H1 (cell line): ENCODE measurements at regions not wholly inside any gene's neighbourhood (a gene's known extent, or its start where the extent isn't known, plus 50 kb on each side); places are given as distances from the start of the nearest gene placed in this dataset.

Source experiments
- CTCF ChIA-PET: fragments of 300-600 bp; sonication (Branson Sonifier 250); formaldehyde crosslinking; loops from one replicate; lab custom pipeline; 2021; ENCODE audit not compliant: partially characterized antibody; lab: Charles Lee
- POLR2A ChIA-PET: fragments of 300-600 bp; sonication (Branson Sonifier 250); formaldehyde crosslinking; loops from one replicate; lab custom pipeline; 2021; ENCODE audit warnings: inconsistent platforms; ENCODE audit not compliant: partially characterized antibody; lab: Charles Lee
- DNase-seq, 2 experiments: peaks; one replicate each; pipeline versions ENCODE4 v3.0.0 to v3.0.0-alpha.2; 2010 to 2022; ENCODE audit warnings: low spot score in 2 of 2, low read depth in 1 of 2, mixed read lengths in 1 of 2
- FAIRE-seq: peaks from 2 replicates; lab custom pipeline; 2011; peaks lifted over from hg19 to GRCh38; lab: Jason Lieb, UNC
- H2AFZ ChIP-seq: 2 replicates; pipeline ENCODE4 v1.8.1; 2012; ENCODE audit warnings: low read length, inconsistent platforms
- H2AK5ac ChIP-seq: 2 replicates; pipeline ENCODE4 v1.6.1; 2013; ENCODE audit warnings: low read depth, low read length
- H2BK120ac ChIP-seq: replicated peaks from 2 replicates; pipeline ENCODE3; 2013; ENCODE audit warnings: low read depth, low read length, inconsistent platforms
- H2BK12ac ChIP-seq: 2 replicates; pipeline ENCODE4 v1.6.1; 2013; ENCODE audit warnings: low read depth, low read length
- H2BK15ac ChIP-seq: 2 replicates; pipeline ENCODE4 v1.6.1; 2013; ENCODE audit warnings: low read length
- H2BK20ac ChIP-seq: 2 replicates; pipeline ENCODE4 v1.6.1; 2013; ENCODE audit warnings: low read length
- H2BK5ac ChIP-seq: 2 replicates; pipeline ENCODE4 v1.6.1; 2013; ENCODE audit warnings: low read depth, low read length
- H3K14ac ChIP-seq: 2 replicates; pipeline ENCODE4 v1.6.1; 2013; ENCODE audit warnings: inconsistent platforms; ENCODE audit not compliant: insufficient read length
- H3K18ac ChIP-seq: 2 replicates; pipeline ENCODE4 v1.6.1; 2013; ENCODE audit warnings: low read length; ENCODE audit errors: extremely low read depth
- H3K23ac ChIP-seq: 2 replicates; pipeline ENCODE4 v1.6.1; 2013; ENCODE audit warnings: inconsistent platforms; ENCODE audit not compliant: insufficient read length
- H3K23me2 ChIP-seq: 2 replicates; pipeline ENCODE4 v1.6.1; 2013; ENCODE audit warnings: low read depth, low read length
- H3K27ac ChIP-seq: 2 replicates; pipeline ENCODE4 v1.6.1; 2011; ENCODE audit warnings: low read depth, low read length, inconsistent platforms
- H3K27me3 ChIP-seq, 4 experiments: replicated peaks in 1 of 4; 1 replicate in 1 of 4; 2 replicates in 3 of 4; pipeline versions ENCODE4 v1.6.1 to v1.8.1; 2011 to 2013; ENCODE audit warnings: low read length in 3 of 4, mild to moderate bottlenecking in 3 of 4, inconsistent platforms in 2 of 4, mixed read lengths in 2 of 4, moderate library complexity in 1 of 4; ENCODE audit not compliant: control insufficient read depth in 3 of 4, insufficient read depth in 3 of 4; ENCODE audit errors: extremely low read depth in 1 of 4
- H3K36me3 ChIP-seq, 4 experiments: 2 replicates each; pipeline versions ENCODE4 v1.6.1 to v1.8.1; 2011 to 2013; ENCODE audit warnings: mild to moderate bottlenecking in 4 of 4, low read length in 3 of 4, moderate library complexity in 2 of 4, control low read depth in 1 of 4, inconsistent platforms in 1 of 4; ENCODE audit not compliant: insufficient read depth in 4 of 4, control insufficient read depth in 2 of 4
- H3K4ac ChIP-seq: replicated peaks from 2 replicates; pipeline ENCODE3; 2013; ENCODE audit warnings: low read length, low read depth, mixed read lengths, inconsistent platforms; ENCODE audit not compliant: insufficient read length
- H3K4me1 ChIP-seq, 4 experiments: replicated peaks in 1 of 4; 1 replicate in 1 of 4; 2 replicates in 3 of 4; pipeline versions ENCODE4 v1.6.1 to v1.8.1; 2011 to 2013; ENCODE audit warnings: low read length in 3 of 4, inconsistent platforms in 2 of 4, mixed read lengths in 1 of 4; ENCODE audit not compliant: insufficient read depth in 4 of 4, control insufficient read depth in 3 of 4
- H3K4me2 ChIP-seq, 2 experiments: 2 replicates each; pipeline versions ENCODE4 v1.6.1 to v1.8.1; 2011 to 2013; ENCODE audit warnings: low read depth in 2 of 2, low read length in 2 of 2, control low read depth in 1 of 2, inconsistent platforms in 1 of 2, mild to moderate bottlenecking in 1 of 2; ENCODE audit not compliant: insufficient read depth in 1 of 2
- H3K4me3 ChIP-seq, 4 experiments: fragments of 200-600, 300-600 bp in 1 of 4; sonication (generic), shearing (Covaris generic), sonication (Bioruptor Twin) in 1 of 4; 2 replicates each; pipeline versions ENCODE4 v1.5.1 to v1.8.1; 2011 to 2016; ENCODE audit warnings: low read length in 4 of 4, low read depth in 3 of 4, control low read depth in 2 of 4, inconsistent platforms in 2 of 4, mild to moderate bottlenecking in 2 of 4, mixed read lengths in 1 of 4, moderate library complexity in 1 of 4; ENCODE audit not compliant: insufficient read depth in 2 of 4; ENCODE audit errors: extremely low read depth in 1 of 4
- H3K56ac ChIP-seq: replicated peaks from 2 replicates; pipeline ENCODE3; 2013; ENCODE audit warnings: low read depth, mild to moderate bottlenecking, mixed read lengths, low read length, inconsistent platforms; ENCODE audit not compliant: insufficient read length
- H3K79me1 ChIP-seq: 2 replicates; pipeline ENCODE4 v1.6.1; 2013; ENCODE audit warnings: low read depth, low read length, control low read depth
- H3K79me2 ChIP-seq, 2 experiments: 2 replicates each; pipeline versions ENCODE4 v1.6.1 to v1.8.1; 2012 to 2013; ENCODE audit warnings: low read length in 2 of 2, mild to moderate bottlenecking in 2 of 2, inconsistent platforms in 1 of 2; ENCODE audit not compliant: insufficient read depth in 2 of 2, control insufficient read depth in 1 of 2
- H3K9ac ChIP-seq, 4 experiments: replicated peaks in 1 of 4; 1 replicate in 1 of 4; 2 replicates in 3 of 4; pipeline versions ENCODE4 v1.6.1 to v1.8.1; 2011 to 2013; ENCODE audit warnings: low read depth in 3 of 4, low read length in 3 of 4, control low read depth in 2 of 4, mild to moderate bottlenecking in 2 of 4, moderate library complexity in 2 of 4, inconsistent platforms in 1 of 4; ENCODE audit errors: extremely low read depth in 1 of 4
- H3K9me3 ChIP-seq, 2 experiments: 2 replicates each; pipeline versions ENCODE4 v1.6.1 to v1.8.1; 2012 to 2013; ENCODE audit warnings: mild to moderate bottlenecking in 2 of 2, moderate library complexity in 2 of 2, control low read depth in 1 of 2, inconsistent platforms in 1 of 2, low read depth in 1 of 2, low read length in 1 of 2, mixed read lengths in 1 of 2; ENCODE audit not compliant: insufficient read depth in 2 of 2
- H4K20me1 ChIP-seq, 2 experiments: replicated peaks in 1 of 2; 2 replicates each; pipeline versions ENCODE3 to v1.8.1; 2011 to 2013; ENCODE audit warnings: inconsistent platforms in 2 of 2, low read length in 2 of 2, mild to moderate bottlenecking in 1 of 2; ENCODE audit not compliant: insufficient read depth in 2 of 2, control insufficient read depth in 1 of 2
- H4K5ac ChIP-seq: 2 replicates; pipeline ENCODE4 v1.6.1; 2013; ENCODE audit warnings: low read length, low read depth, mixed read lengths, inconsistent platforms; ENCODE audit not compliant: insufficient read length
- H4K8ac ChIP-seq: 2 replicates; pipeline ENCODE4 v1.8.0; 2013; ENCODE audit warnings: mild to moderate bottlenecking, moderate library complexity, low read length, inconsistent platforms; ENCODE audit not compliant: insufficient read depth; ENCODE audit errors: extremely low read depth
- H4K91ac ChIP-seq: replicated peaks from 2 replicates; pipeline ENCODE3; 2013; ENCODE audit warnings: low read length, mixed read lengths, inconsistent platforms; ENCODE audit not compliant: insufficient read length
- BACH1 ChIP-seq: IDR thresholded peaks from 2 replicates; pipeline ENCODE4 v1.6.1; 2012; ENCODE audit warnings: low read length, improper control_type of control experiment
- CBX5 ChIP-seq: fragments of 300-800, 300-1000 bp; sonication (generic); IDR thresholded peaks from 2 replicates; pipeline ENCODE4 v1.7.1; 2016; ENCODE audit warnings: antibody characterized with exemption, low read length, low read depth
- CBX8 ChIP-seq: fragments of 300-800, 300-1000 bp; sonication (generic); IDR thresholded peaks from 2 replicates; pipeline ENCODE4 v1.7.1; 2016; ENCODE audit warnings: low read depth, low read length, borderline replicate concordance
- GABPA ChIP-seq: IDR thresholded peaks from 2 replicates; pipeline ENCODE4 v1.6.1; 2011; ENCODE audit warnings: mild to moderate bottlenecking, low read length, moderate library complexity, borderline replicate concordance; ENCODE audit not compliant: insufficient read depth
- GTF2F1 ChIP-seq: IDR thresholded peaks from 2 replicates; pipeline ENCODE4 v1.6.1; 2012; ENCODE audit warnings: low read depth, low read length, improper control_type of control experiment, borderline replicate concordance
- JUND ChIP-seq: IDR thresholded peaks from 2 replicates; pipeline ENCODE4 v1.6.1; 2011; ENCODE audit warnings: mild to moderate bottlenecking, improper control_type of control experiment, low read length
- KDM5A ChIP-seq: fragments of 200-600 bp; IDR thresholded peaks from 2 replicates; pipeline ENCODE4 v1.7.1; 2012; ENCODE audit warnings: mild to moderate bottlenecking, low read length, inconsistent platforms, mixed read lengths
- NRF1 ChIP-seq: IDR thresholded peaks from 2 replicates; pipeline ENCODE4 v1.6.1; 2011; ENCODE audit warnings: mild to moderate bottlenecking, low read depth, low read length, improper control_type of control experiment
- POLR2AphosphoS5 ChIP-seq: IDR thresholded peaks from 2 replicates; pipeline ENCODE4 v1.6.1; 2011; ENCODE audit warnings: low read depth, low read length
- RFX5 ChIP-seq: IDR thresholded peaks from 2 replicates; pipeline ENCODE4 v1.6.1; 2011; ENCODE audit warnings: low read depth, low read length, improper control_type of control experiment, borderline replicate concordance
- SP1 ChIP-seq: IDR thresholded peaks from 2 replicates; pipeline ENCODE4 v1.6.1; 2011; ENCODE audit warnings: low read depth, low read length
- TEAD4 ChIP-seq: IDR thresholded peaks from 2 replicates; pipeline ENCODE4 v1.6.1; 2012; ENCODE audit warnings: low read depth, low read length, inconsistent platforms, mixed read lengths
- WGBS, 2 experiments: shearing (Covaris generic) in 1 of 2; methylation state at CpG; one replicate each; pipeline versions ENCODE4 v1.1.6 to v1.1.7; 2013 to 2015; ENCODE audit warnings: low lambda C conversion rate in 2 of 2, mixed read lengths in 2 of 2, inconsistent platforms in 1 of 2, low coverage in 1 of 2, missing lambda C conversion rate in 1 of 2; ENCODE audit not compliant: insufficient replicate concordance in 2 of 2, insufficient coverage in 1 of 2, insufficient read length in 1 of 2; ENCODE audit errors: extremely low coverage in 1 of 2, missing lambda C conversion rate in 1 of 2; 5-methylcytosine and 5-hydroxymethylcytosine counted together
- TF ChIP-seq, protein P1 (sequence below): IDR thresholded peaks from 2 replicates; pipeline ENCODE4 v1.6.1; 2012; ENCODE audit warnings: inconsistent platforms
- TF ChIP-seq, protein P2 (sequence below): IDR thresholded peaks from 2 replicates; pipeline ENCODE4 v1.6.1; 2012; ENCODE audit warnings: low read length, inconsistent platforms

DNA sequence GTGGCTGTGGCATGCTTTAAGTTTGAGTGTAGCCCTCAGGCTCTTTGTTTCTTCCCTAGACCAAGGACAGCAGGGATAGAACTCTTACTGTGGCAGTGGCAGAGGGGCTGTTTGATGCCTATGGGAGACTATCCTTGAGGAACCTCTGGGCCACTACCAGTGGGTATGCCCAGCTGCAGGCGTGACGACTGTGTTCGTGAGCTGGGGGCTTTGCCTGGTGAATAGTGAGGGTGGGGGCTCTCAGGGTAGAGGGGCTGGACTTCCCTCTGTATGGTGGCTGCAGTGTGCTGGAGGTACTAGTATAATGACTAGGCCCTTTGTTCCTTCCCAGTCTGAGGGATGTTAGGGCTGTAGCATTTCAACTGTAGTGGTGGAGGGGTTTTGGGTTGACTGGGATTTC lies 1242.0 kb downstream of the KHDRBS2 start:
- no peaks in the 10 kb centered on the region for H3K27me3 ChIP-seq
- H2BK15ac ChIP-seq: no peak overlapping the region
- no peaks in the 10 kb centered on the region for H3K23me2 ChIP-seq
- H2BK5ac ChIP-seq: no peak overlapping the region
- no peaks in the 10 kb centered on the region for H3K9me3 ChIP-seq
- H2BK120ac ChIP-seq: no peak overlapping the region
- DNase-seq: no peak
- ChIA-PET CTCF (no interaction called here), POLR2A (no interaction called here)
- no peak overlapping the region for H3K4me2 ChIP-seq
- WGBS, 2 experiments: 100% methylated on average over 3 of the region's 3 CpGs; no CpG with 5 or more reads in 1 of the 2 experiments
- H3K27ac ChIP-seq: no peak overlapping the region
- H3K4ac ChIP-seq: no peak overlapping the region
- H2AFZ ChIP-seq: 0 out of 2 replicates have a peak overlapping the region, but pooled peaks have one; percentile 10
- no peak overlapping the region for H2BK12ac ChIP-seq
- no peak overlapping the region for H3K56ac ChIP-seq
- H2AK5ac ChIP-seq: no peak overlapping the region
- H3K23ac ChIP-seq: no peak overlapping the region
- H3K79me2 ChIP-seq: no peaks in the 10 kb centered on the region
- H2BK20ac ChIP-seq: no peak overlapping the region
- no peak for FAIRE-seq
- no peaks in the 10 kb centered on the region for H3K79me1 ChIP-seq
- H3K18ac ChIP-seq: no peak overlapping the region
- H4K20me1 ChIP-seq: no peaks in the 10 kb centered on the region
- no peak overlapping the region for H4K5ac ChIP-seq
- no peak overlapping the region for H3K9ac ChIP-seq
- no peak overlapping the region for H3K4me3 ChIP-seq
- H4K91ac ChIP-seq: no peak overlapping the region
- H3K36me3 ChIP-seq: no peaks in the 10 kb centered on the region
- H4K8ac ChIP-seq: no peak overlapping the region
- no peaks in the 10 kb centered on the region for H3K4me1 ChIP-seq
- no peak overlapping the region for H3K14ac ChIP-seq
- TF ChIP-seq KDM5A (no peak), NRF1 (no peak), GTF2F1 (no peak), BACH1 (no peak), GABPA (no peak), SP1 (no peak), RFX5 (no peak), CBX5 (no peak), JUND (no peak), TEAD4 (no peak), CBX8 (no peak), POLR2AphosphoS5 (no peak)
- TF ChIP-seq, protein P1, sequence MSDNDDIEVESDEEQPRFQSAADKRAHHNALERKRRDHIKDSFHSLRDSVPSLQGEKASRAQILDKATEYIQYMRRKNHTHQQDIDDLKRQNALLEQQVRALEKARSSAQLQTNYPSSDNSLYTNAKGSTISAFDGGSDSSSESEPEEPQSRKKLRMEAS: no peak
- TF ChIP-seq, protein P2, sequence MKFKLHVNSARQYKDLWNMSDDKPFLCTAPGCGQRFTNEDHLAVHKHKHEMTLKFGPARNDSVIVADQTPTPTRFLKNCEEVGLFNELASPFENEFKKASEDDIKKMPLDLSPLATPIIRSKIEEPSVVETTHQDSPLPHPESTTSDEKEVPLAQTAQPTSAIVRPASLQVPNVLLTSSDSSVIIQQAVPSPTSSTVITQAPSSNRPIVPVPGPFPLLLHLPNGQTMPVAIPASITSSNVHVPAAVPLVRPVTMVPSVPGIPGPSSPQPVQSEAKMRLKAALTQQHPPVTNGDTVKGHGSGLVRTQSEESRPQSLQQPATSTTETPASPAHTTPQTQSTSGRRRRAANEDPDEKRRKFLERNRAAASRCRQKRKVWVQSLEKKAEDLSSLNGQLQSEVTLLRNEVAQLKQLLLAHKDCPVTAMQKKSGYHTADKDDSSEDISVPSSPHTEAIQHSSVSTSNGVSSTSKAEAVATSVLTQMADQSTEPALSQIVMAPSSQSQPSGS: no peak
